ENCODE measurements at regions not wholly inside any gene's neighbourhood (a gene's known extent, or its start where the extent isn't known, plus 50 kb on each side); places are given as distances from the start of the nearest gene placed in this dataset.

DNA sequence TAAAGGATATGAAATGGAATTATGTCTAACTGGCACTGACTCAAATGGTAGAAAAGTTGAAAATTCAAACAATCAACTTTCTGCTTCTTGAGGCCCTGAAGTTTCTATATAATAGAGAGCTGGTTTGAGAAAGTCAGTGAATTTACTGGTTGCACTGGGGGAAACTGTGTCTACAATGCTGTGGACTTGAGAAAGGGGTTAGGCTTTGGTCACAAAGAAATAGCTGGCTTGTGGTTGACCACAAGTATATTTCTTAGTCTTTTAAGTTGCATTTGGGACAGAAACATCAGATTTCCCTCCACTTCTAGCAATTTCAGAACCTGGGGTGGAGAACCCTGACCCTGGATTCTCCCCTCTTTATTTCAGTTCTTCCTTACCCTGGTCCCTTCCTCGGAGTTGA, 192.6 kb upstream of the ACTBL2 start:
- intact Hi-C loops (cut with micrococcal nuclease; ENCODE audit: unreplicated experiment): no loop called here
- no peaks in the 10 kb centered on the region for H3K27me3 Mint-ChIP-seq (ENCODE audit: unreplicated experiment)
- TF ChIP-seq, protein P1, sequence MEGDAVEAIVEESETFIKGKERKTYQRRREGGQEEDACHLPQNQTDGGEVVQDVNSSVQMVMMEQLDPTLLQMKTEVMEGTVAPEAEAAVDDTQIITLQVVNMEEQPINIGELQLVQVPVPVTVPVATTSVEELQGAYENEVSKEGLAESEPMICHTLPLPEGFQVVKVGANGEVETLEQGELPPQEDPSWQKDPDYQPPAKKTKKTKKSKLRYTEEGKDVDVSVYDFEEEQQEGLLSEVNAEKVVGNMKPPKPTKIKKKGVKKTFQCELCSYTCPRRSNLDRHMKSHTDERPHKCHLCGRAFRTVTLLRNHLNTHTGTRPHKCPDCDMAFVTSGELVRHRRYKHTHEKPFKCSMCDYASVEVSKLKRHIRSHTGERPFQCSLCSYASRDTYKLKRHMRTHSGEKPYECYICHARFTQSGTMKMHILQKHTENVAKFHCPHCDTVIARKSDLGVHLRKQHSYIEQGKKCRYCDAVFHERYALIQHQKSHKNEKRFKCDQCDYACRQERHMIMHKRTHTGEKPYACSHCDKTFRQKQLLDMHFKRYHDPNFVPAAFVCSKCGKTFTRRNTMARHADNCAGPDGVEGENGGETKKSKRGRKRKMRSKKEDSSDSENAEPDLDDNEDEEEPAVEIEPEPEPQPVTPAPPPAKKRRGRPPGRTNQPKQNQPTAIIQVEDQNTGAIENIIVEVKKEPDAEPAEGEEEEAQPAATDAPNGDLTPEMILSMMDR (IDR thresholded peaks at IDR 0.05; ENCODE audit: unreplicated experiment): no peak
- BruUV-seq (replicated peaks): no TSS peak
- H3K36me3 Mint-ChIP-seq (ENCODE audit: insufficient read depth, unreplicated experiment): no peaks in the 10 kb centered on the region
- H3K9me3 Mint-ChIP-seq (ENCODE audit: low read depth, unreplicated experiment): no peaks in the 10 kb centered on the region
- DNase-seq: no peak
- no peak overlapping the region for H3K4me3 Mint-ChIP-seq (ENCODE audit: low read depth, unreplicated experiment)
- no peaks in the 10 kb centered on the region for H3K4me1 Mint-ChIP-seq (ENCODE audit: low read depth, unreplicated experiment)
- H3K27ac Mint-ChIP-seq (ENCODE audit: unreplicated experiment): no peak overlapping the region
- CTCF ChIA-PET: no interaction called here

DNA sequence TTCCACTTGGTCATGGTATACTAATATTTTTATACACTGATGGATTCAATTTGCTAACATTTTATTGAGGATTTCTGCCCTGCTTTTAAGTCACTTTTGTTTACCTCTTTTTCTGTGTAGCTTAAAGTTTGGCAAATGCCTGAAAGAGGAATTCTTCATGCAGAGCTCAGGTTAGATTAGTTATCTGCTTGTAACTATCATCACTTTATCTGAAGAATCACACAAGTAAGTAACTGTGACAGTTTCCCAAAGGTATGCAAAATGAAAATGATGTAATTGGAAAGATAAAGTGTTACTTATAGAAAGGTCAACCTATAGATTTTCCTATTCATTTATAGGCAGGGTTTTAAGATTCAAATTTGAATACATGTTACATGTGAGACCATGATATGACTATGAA, 188.8 kb upstream of the ACTBL2 start:
- peaks cover 7% of the 10 kb centered on the region for H3K4me1 Mint-ChIP-seq (ENCODE audit: low read depth, unreplicated experiment)
- intact Hi-C loops (cut with micrococcal nuclease; ENCODE audit: unreplicated experiment): no loop called here
- no peaks in the 10 kb centered on the region for H3K27me3 Mint-ChIP-seq (ENCODE audit: unreplicated experiment)
- H3K9me3 Mint-ChIP-seq (ENCODE audit: low read depth, unreplicated experiment): no peaks in the 10 kb centered on the region
- no peak for DNase-seq
- CTCF ChIA-PET: no interaction called here
- H3K4me3 Mint-ChIP-seq (ENCODE audit: low read depth, unreplicated experiment): no peak overlapping the region
- no peaks in the 10 kb centered on the region for H3K36me3 Mint-ChIP-seq (ENCODE audit: insufficient read depth, unreplicated experiment)
- BruUV-seq (replicated peaks): no TSS peak
- no peak overlapping the region for H3K27ac Mint-ChIP-seq (ENCODE audit: unreplicated experiment)
- TF ChIP-seq, protein P1 (IDR thresholded peaks at IDR 0.05; ENCODE audit: unreplicated experiment): no peak

DNA sequence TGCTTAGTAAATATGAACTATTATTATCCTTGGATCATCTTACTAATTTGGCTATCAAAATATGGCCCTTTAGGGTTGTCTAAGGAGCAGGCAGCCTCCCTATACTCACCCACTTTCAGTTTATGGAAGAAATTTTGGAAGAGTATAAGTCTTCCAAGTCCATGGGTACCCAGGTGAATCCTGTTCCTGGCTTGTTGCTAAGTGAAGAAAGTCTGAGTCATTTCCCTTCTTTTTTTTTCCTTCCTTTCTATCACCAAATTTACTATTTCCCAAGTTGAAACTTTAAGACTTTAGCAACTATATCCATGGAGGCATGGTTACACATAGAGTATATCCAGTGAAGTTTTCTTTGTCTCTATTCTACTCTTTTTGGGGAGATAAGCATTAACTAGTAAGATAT, 184.0 kb upstream of the ACTBL2 start:
- no peaks in the 10 kb centered on the region for H3K9me3 Mint-ChIP-seq (ENCODE audit: low read depth, unreplicated experiment)
- H3K4me1 Mint-ChIP-seq (ENCODE audit: low read depth, unreplicated experiment): peaks cover 16% of the 10 kb centered on the region
- no peak overlapping the region for H3K4me3 Mint-ChIP-seq (ENCODE audit: low read depth, unreplicated experiment)
- CTCF ChIA-PET: interaction anchor here (0.6 to 0.7 kb wide), 2 partner anchors 328 to 833 kb away, joined by 3 read pairs; no protein-coding TSS in a partner anchor
- no peaks in the 10 kb centered on the region for H3K27me3 Mint-ChIP-seq (ENCODE audit: unreplicated experiment)
- BruUV-seq (replicated peaks): no TSS peak
- TF ChIP-seq, protein P1 (IDR thresholded peaks at IDR 0.05; ENCODE audit: unreplicated experiment): no peak
- no peaks in the 10 kb centered on the region for H3K36me3 Mint-ChIP-seq (ENCODE audit: insufficient read depth, unreplicated experiment)
- intact Hi-C loops (cut with micrococcal nuclease; ENCODE audit: unreplicated experiment): no loop called here
- DNase-seq: no peak
- no peak overlapping the region for H3K27ac Mint-ChIP-seq (ENCODE audit: unreplicated experiment)

DNA sequence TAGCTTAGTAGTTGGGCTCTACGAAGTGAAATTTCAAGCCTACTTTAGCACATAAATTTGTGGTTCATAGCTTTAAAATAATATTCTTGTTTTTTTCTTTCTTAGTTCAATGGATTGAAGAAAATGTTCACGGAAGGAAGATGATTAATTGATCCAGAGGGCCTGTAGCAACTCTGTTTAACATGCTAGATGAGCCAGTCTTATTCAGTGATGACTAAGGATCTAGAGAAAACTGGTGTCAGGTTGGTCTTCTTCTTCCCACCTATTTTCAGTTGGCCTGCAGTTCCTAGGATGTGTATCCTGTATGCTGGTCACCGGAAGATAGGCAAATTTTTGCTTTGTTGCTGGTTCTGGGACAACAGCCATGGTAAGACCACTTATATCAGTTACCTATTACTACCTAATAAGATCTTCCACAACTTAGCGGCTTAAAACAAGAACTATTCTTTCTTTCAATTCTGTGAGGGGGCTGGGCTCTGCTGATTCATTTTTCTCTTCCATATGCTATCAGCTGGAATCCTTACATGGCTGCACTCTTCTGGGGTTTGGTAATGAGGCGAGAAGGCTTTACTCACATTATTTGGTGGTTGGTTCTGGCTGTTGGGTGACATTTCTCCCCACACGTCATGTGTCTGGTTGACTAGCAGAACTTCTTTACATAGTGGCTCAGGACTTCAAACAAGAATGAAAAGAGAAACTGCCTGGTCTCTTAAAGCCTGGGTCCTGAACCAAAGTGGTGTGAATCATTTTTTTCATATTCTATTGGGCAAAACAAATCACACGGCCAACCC, 182.7 kb upstream of the ACTBL2 start:
- Mint-ChIP-seq H3K27me3 (ENCODE audit: unreplicated experiment) (no peaks in the 10 kb centered on the region), H3K4me1 (ENCODE audit: low read depth, unreplicated experiment) (peaks cover 16% of the 10 kb centered on the region), H3K27ac (ENCODE audit: unreplicated experiment) (no peak overlapping the region), H3K9me3 (ENCODE audit: low read depth, unreplicated experiment) (no peaks in the 10 kb centered on the region), H3K4me3 (ENCODE audit: low read depth, unreplicated experiment) (no peak overlapping the region), H3K36me3 (ENCODE audit: insufficient read depth, unreplicated experiment) (no peaks in the 10 kb centered on the region)
- TF ChIP-seq, protein P1 (IDR thresholded peaks at IDR 0.05; ENCODE audit: unreplicated experiment): no peak
- no TSS peak for BruUV-seq (replicated peaks)
- CTCF ChIA-PET: no interaction called here
- intact Hi-C loops (cut with micrococcal nuclease; ENCODE audit: unreplicated experiment): no loop called here
- no peak for DNase-seq
